ENCODE measurements at regions not wholly inside any gene's neighbourhood (a gene's known extent, or its start where the extent isn't known, plus 50 kb on each side); places are given as distances from the start of the nearest gene placed in this dataset.

- in situ Hi-C loops (cut with HindIII; ENCODE audit: extremely low pct_ligation_motif_present, low pct_unique_long_range_greater_than_20kb) (no loop called here), intact Hi-C loops (cut with micrococcal nuclease; ENCODE audit: unreplicated experiment) (no loop called here)
- no TSS peak for BruUV-seq (replicated peaks)
- ATAC-seq (no peak), FAIRE-seq (no peak), DNase-seq (ENCODE audit: low spot score) (no peak)
- no peaks in the 10 kb centered on the region for H4K20me1 ChIP-seq (ENCODE audit: insufficient read depth, low read length)
- TF ChIP-seq TFDP2 (CRISPR knock-in tag; IDR thresholded peaks at IDR 0.05) (no peak), JARID2 (CRISPR knock-in tag; IDR thresholded peaks at IDR 0.05; ENCODE audit: insufficient replicate concordance) (no peak), SALL1 (CRISPR knock-in tag; IDR thresholded peaks at IDR 0.05) (no peak), DNMT3B (CRISPR knock-in tag; conservative IDR thresholded peaks at IDR 0.05) (no peak), RXRB (CRISPR knock-in tag; IDR thresholded peaks at IDR 0.05; ENCODE audit: borderline replicate concordance) (no peak), ZNF550 (CRISPR knock-in tag; IDR thresholded peaks at IDR 0.05; ENCODE audit: borderline replicate concordance) (no peak), FOXJ3 (CRISPR knock-in tag; IDR thresholded peaks at IDR 0.05; ENCODE audit: borderline replicate concordance) (no peak), ZBTB46 (CRISPR knock-in tag; IDR thresholded peaks at IDR 0.05; ENCODE audit: borderline replicate concordance) (no peak), ZNF674 (CRISPR knock-in tag; IDR thresholded peaks at IDR 0.05; ENCODE audit: low read depth) (no peak)
- H3K9me3 ChIP-seq (ENCODE audit: low read length) = no peaks in the 10 kb centered on the region
- H3K4me3 ChIP-seq (replicated peaks in 1 of 3; ENCODE audit: insufficient read depth in 1 of 3, low read depth in 2 of 3, low read length in 3 of 3) = no peak overlapping the region
- peaks cover 12 to 66% of the 10 kb centered on the region in 2 experiments; a peak in 4 of 5 replicates for H3K27me3 ChIP-seq (ENCODE audit: control insufficient read depth in 1 of 2, insufficient read depth in 2 of 2, low read length in 2 of 2)
- H3K9ac ChIP-seq (ENCODE audit: insufficient read depth, low read depth, low read length) = no peak overlapping the region
- POLR2A ChIA-PET = no interaction called here
- H2AFZ ChIP-seq (ENCODE audit: low read length) = no peak overlapping the region
- CTCF ChIA-PET (ENCODE audit: low intra/inter-chr PET ratio, low total read pairs) = no interaction called here
- no peak overlapping the region for H3K27ac ChIP-seq (ENCODE audit: extremely low read length, insufficient read depth, low read length)
- H3K79me2 ChIP-seq (ENCODE audit: insufficient read depth, low read length) = no peaks in the 10 kb centered on the region
- H3K36me3 ChIP-seq (replicated peaks in 1 of 2; ENCODE audit: control insufficient read depth in 1 of 2, insufficient read depth in 2 of 2, low read length in 2 of 2) = no peaks in the 10 kb centered on the region
- H3K4me1 ChIP-seq (ENCODE audit: insufficient read depth, low read length) = peaks cover 17% of the 10 kb centered on the region
- no peak overlapping the region for H3K4me2 ChIP-seq (ENCODE audit: low read depth, low read length)
- 33% methylated on average over 21 of the region's 22 CpGs for WGBS (ENCODE audit: low lambda C conversion rate)
These were observed 234.3 kb upstream of the TNRC6C start for GRCh38 chr17:77723909-77724875.

Data from HepG2 (cell line).